CD14-positive monocyte (primary cell): ENCODE measurements at regions not wholly inside any gene's neighbourhood (a gene's known extent, or its start where the extent isn't known, plus 50 kb on each side); places are given as distances from the start of the nearest gene placed in this dataset.

Experiments
- DNase-seq, 3 donors: peaks; one replicate each; pipeline ENCODE4 v3.0.0-alpha.2; 2011 to 2022
- H2AFZ ChIP-seq: 2 replicates; pipeline ENCODE4 v1.6.0; 2012; ENCODE audit warnings: mild to moderate bottlenecking, low read depth, low read length, inconsistent platforms; ENCODE audit not compliant: insufficient read depth, poor library complexity, severe bottlenecking
- H3K27ac ChIP-seq, 2 donors: 1 replicate in 1 of 2; 2 replicates in 1 of 2; pipeline ENCODE4 v1.5.1; 2012 to 2013; ENCODE audit warnings: low read length in 2 of 2, control low read depth in 1 of 2, inconsistent platforms in 1 of 2, low read depth in 1 of 2, mild to moderate bottlenecking in 1 of 2
- H3K27me3 ChIP-seq, 2 donors: one replicate each; pipeline versions ENCODE4 v1.6.0 to v1.6.1; 2011 to 2013; ENCODE audit warnings: low read length in 2 of 2; ENCODE audit not compliant: control insufficient read depth in 2 of 2, insufficient read depth in 2 of 2
- H3K36me3 ChIP-seq, 2 donors: replicated peaks in 1 of 2; 1 replicate in 1 of 2; 2 replicates in 1 of 2; pipeline versions ENCODE4 v1.5.1 to v1.6.1; 2012 to 2013; ENCODE audit warnings: low read length in 2 of 2, control low read depth in 1 of 2, inconsistent platforms in 1 of 2, mild to moderate bottlenecking in 1 of 2; ENCODE audit not compliant: insufficient read depth in 2 of 2, control insufficient read depth in 1 of 2
- H3K4me1 ChIP-seq, 2 donors: 1 replicate in 1 of 2; 2 replicates in 1 of 2; pipeline versions ENCODE4 v1.5.1 to v1.6.1; 2012 to 2013; ENCODE audit warnings: low read length in 2 of 2, control low read depth in 1 of 2, inconsistent platforms in 1 of 2, mild to moderate bottlenecking in 1 of 2, moderate library complexity in 1 of 2; ENCODE audit not compliant: insufficient read depth in 2 of 2, control insufficient read depth in 1 of 2
- H3K4me2 ChIP-seq: replicated peaks from 2 replicates; pipeline ENCODE3; 2012; ENCODE audit warnings: low read length, moderate library complexity, mild to moderate bottlenecking; ENCODE audit not compliant: poor library complexity, severe bottlenecking; ENCODE audit errors: extremely low read depth
- H3K4me3 ChIP-seq, 3 experiments: fragments of 200-600 bp in 1 of 3; sonication (generic) in 1 of 3; replicated peaks in 1 of 3; 1 replicate in 2 of 3; 2 replicates in 1 of 3; pipeline ENCODE4 v1.5.1; 2011 to 2013; ENCODE audit warnings: low read length in 3 of 3, mild to moderate bottlenecking in 3 of 3, control low read depth in 2 of 3, low read depth in 2 of 3, inconsistent platforms in 1 of 3, moderate library complexity in 1 of 3
- H3K79me2 ChIP-seq: 2 replicates; pipeline ENCODE4 v1.6.0; 2012; ENCODE audit warnings: mild to moderate bottlenecking, control low read depth, inconsistent platforms, low read length, moderate library complexity; ENCODE audit not compliant: insufficient read depth
- H3K9ac ChIP-seq: 2 replicates; pipeline ENCODE4 v1.6.0; 2017; ENCODE audit warnings: low read length, mild to moderate bottlenecking; ENCODE audit not compliant: insufficient read depth, poor library complexity, severe bottlenecking
- H3K9me3 ChIP-seq, 2 donors: replicated peaks in 1 of 2; 1 replicate in 1 of 2; 2 replicates in 1 of 2; pipeline versions ENCODE4 v1.5.1 to v1.6.1; 2012 to 2013; ENCODE audit warnings: low read length in 2 of 2, control low read depth in 1 of 2; ENCODE audit not compliant: control insufficient read depth in 1 of 2, insufficient read depth in 1 of 2
- H4K20me1 ChIP-seq: 2 replicates; pipeline ENCODE4 v1.6.0; 2012; ENCODE audit warnings: mild to moderate bottlenecking, low read length, control low read depth, moderate library complexity; ENCODE audit not compliant: insufficient read depth
- H3K27ac Mint-ChIP-seq, 7 donors: one replicate each; pipeline ENCODE4 v1.8.0; 2020; ENCODE audit warnings: mild to moderate bottlenecking in 7 of 7, mixed read lengths in 7 of 7, moderate library complexity in 6 of 7, inconsistent platforms in 2 of 7
- H3K27me3 Mint-ChIP-seq, 3 donors: one replicate each; pipeline ENCODE4 v1.8.0; 2021 to 2022; ENCODE audit warnings: low read depth in 3 of 3, mild to moderate bottlenecking in 3 of 3, mixed read lengths in 3 of 3, moderate library complexity in 3 of 3, inconsistent platforms in 1 of 3
- H3K36me3 Mint-ChIP-seq, 2 donors: one replicate each; pipeline ENCODE4 v1.8.0; 2020; ENCODE audit warnings: mixed read lengths in 2 of 2, inconsistent platforms in 1 of 2, mild to moderate bottlenecking in 1 of 2
- H3K4me1 Mint-ChIP-seq: one replicate; pipeline ENCODE4 v1.8.0; 2020; ENCODE audit warnings: mild to moderate bottlenecking, mixed read lengths
- H3K4me3 Mint-ChIP-seq, 2 donors: one replicate each; pipeline ENCODE4 v1.8.0; 2020; ENCODE audit warnings: mild to moderate bottlenecking in 2 of 2, mixed read lengths in 2 of 2, moderate library complexity in 1 of 2
- H3K9me3 Mint-ChIP-seq, 7 donors: one replicate each; pipeline ENCODE4 v1.8.0; 2020 to 2022; ENCODE audit warnings: mixed read lengths in 7 of 7, mild to moderate bottlenecking in 6 of 7, moderate library complexity in 6 of 7, inconsistent platforms in 2 of 7
- WGBS: methylation state at CpG from one replicate; pipeline ENCODE4 v1.1.5; 2013; ENCODE audit warnings: missing lambda C conversion rate; ENCODE audit not compliant: insufficient coverage; 5-methylcytosine and 5-hydroxymethylcytosine counted together
- intact Hi-C, 2 donors: fragments of 100-400 bp; cut with micrococcal nuclease; formaldehyde crosslinking; loops; one replicate each; pipeline versions ENCODE4 v1.15.0 to v1.15.1; 2023
- TF ChIP-seq, protein P1 (sequence below): fragments of 200-600 bp; IDR thresholded peaks from one replicate; pipeline ENCODE4 v1.8.0; 2022; ENCODE audit warnings: antibody characterized with exemption, mild to moderate bottlenecking

DNA sequence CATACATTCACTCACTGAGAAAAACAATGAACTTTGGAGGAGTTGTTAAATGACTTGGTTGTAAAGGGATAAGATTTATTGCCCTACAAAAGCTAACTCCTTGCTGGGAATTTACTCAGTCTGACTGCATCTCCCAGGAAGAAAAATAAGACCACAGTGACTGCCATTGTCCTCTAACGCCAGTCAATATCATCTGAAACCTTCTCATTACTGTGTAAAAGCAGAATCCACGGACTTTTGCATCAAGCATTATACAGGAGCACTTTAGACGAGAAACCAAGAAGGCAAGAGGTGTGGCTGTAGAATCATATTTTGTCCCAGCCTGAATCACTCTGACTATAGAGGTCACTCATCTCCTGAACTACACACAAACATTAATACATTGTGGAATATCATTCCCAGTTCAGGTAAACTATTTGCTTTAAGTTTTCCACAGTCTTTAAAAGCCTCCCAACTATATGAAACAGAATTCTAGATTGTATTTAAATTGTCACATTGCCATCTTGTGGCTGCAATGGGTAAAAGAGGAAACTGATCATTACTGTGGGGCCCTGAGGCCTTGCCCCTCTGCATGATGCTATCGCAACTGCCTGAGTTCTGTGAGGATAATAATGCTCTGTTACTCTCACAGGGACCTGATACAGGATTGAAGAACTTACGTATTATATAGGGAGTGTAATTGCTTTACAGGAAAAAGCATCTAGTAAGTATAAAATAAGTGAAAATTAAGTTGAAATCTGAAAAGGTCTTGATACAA, 142.9 kb downstream of the SLCO4C1 start:
- H3K79me2 ChIP-seq = no peaks in the 10 kb centered on the region
- no peaks in the 10 kb centered on the region for H3K4me1 ChIP-seq
- TF ChIP-seq, protein P1, sequence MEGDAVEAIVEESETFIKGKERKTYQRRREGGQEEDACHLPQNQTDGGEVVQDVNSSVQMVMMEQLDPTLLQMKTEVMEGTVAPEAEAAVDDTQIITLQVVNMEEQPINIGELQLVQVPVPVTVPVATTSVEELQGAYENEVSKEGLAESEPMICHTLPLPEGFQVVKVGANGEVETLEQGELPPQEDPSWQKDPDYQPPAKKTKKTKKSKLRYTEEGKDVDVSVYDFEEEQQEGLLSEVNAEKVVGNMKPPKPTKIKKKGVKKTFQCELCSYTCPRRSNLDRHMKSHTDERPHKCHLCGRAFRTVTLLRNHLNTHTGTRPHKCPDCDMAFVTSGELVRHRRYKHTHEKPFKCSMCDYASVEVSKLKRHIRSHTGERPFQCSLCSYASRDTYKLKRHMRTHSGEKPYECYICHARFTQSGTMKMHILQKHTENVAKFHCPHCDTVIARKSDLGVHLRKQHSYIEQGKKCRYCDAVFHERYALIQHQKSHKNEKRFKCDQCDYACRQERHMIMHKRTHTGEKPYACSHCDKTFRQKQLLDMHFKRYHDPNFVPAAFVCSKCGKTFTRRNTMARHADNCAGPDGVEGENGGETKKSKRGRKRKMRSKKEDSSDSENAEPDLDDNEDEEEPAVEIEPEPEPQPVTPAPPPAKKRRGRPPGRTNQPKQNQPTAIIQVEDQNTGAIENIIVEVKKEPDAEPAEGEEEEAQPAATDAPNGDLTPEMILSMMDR = peak; percentile 76
- H3K27me3 ChIP-seq = no peaks in the 10 kb centered on the region
- H3K27ac ChIP-seq = no peak overlapping the region
- Mint-ChIP-seq H3K4me3 (no peak overlapping the region), H3K4me1 (peaks cover 3% of the 10 kb centered on the region), H3K36me3 (no peaks in the 10 kb centered on the region), H3K27me3 (no peaks in the 10 kb centered on the region), H3K27ac (no peak overlapping the region), H3K9me3 (peaks cover 2 to 22% (median 8%) of the 10 kb centered on the region in 7 donors)
- 60% methylated on average over 3 of the region's 5 CpGs for WGBS
- intact Hi-C loops = no loop called here
- H3K9ac ChIP-seq = no peak overlapping the region
- H3K9me3 ChIP-seq = peaks cover 4 to 9% of the 10 kb centered on the region in 2 donors
- no peak overlapping the region for H3K4me2 ChIP-seq
- H3K4me3 ChIP-seq = no peak overlapping the region
- H4K20me1 ChIP-seq = no peaks in the 10 kb centered on the region
- no peak overlapping the region for H2AFZ ChIP-seq
- H3K36me3 ChIP-seq = no peaks in the 10 kb centered on the region
- peak; percentile 0 to 15 (median 9) for DNase-seq

DNA sequence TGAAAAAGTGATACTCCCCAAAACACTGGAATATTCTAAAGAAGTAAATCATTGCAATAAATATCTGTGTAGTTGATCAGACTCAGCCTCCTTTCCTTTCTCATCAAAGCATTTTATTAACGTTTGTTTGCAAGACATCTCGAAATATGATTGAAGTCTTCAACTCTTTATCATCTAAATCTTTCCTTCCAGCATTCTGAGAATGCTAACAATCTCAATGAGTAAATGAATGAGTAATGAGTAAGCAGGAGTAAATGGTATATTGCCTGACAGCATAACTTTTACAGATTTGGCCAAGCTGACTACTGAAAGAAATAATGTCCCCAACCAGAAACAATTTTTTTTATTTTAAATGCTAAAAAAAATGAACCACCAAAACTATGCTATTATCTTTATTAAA, 157.1 kb downstream of the SLCO4C1 start:
- H3K4me3 ChIP-seq = no peak overlapping the region
- no peak overlapping the region for H3K27ac ChIP-seq
- no peaks in the 10 kb centered on the region for H3K27me3 ChIP-seq
- no peaks in the 10 kb centered on the region for H3K36me3 ChIP-seq
- no peak overlapping the region for H3K4me3 Mint-ChIP-seq
- H3K4me1 ChIP-seq = no peaks in the 10 kb centered on the region
- no peaks in the 10 kb centered on the region for H3K36me3 Mint-ChIP-seq
- no peaks in the 10 kb centered on the region for H3K9me3 ChIP-seq
- H3K79me2 ChIP-seq = no peaks in the 10 kb centered on the region
- intact Hi-C loops = no loop called here
- no peak overlapping the region for H3K4me2 ChIP-seq
- H3K9ac ChIP-seq = no peak overlapping the region
- no peak overlapping the region for H2AFZ ChIP-seq
- peaks cover 0 to 2% (median 0%) of the 10 kb centered on the region in 3 donors for H3K27me3 Mint-ChIP-seq
- no peaks in the 10 kb centered on the region for H4K20me1 ChIP-seq
- H3K4me1 Mint-ChIP-seq = no peaks in the 10 kb centered on the region
- no peak for DNase-seq
- peaks cover 0 to 2% (median 0%) of the 10 kb centered on the region in 7 donors for H3K9me3 Mint-ChIP-seq
- no peak overlapping the region for H3K27ac Mint-ChIP-seq
- TF ChIP-seq, protein P1 = no peak
- WGBS = no CpG with 5 or more reads among the region's 2 CpGs
